Neural cell (in vitro differentiated cells): ENCODE measurements at regions not wholly inside any gene's neighbourhood (a gene's known extent, or its start where the extent isn't known, plus 50 kb on each side); places are given as distances from the start of the nearest gene placed in this dataset.

Experiments
- EP300 ChIP-seq: fragments of 450-650 bp; conservative IDR thresholded peaks from 2 replicates; pipeline ENCODE4 v1.6.1; 2014; ENCODE audit warnings: antibody characterized with exemption, mild to moderate bottlenecking, moderate library complexity; ENCODE audit not compliant: poor library complexity, severe bottlenecking
- EZH2 ChIP-seq: fragments of 200-600, 300-800 bp; shearing (Covaris generic), sonication (generic); IDR thresholded peaks from 2 replicates; pipeline ENCODE4 v1.6.1; 2014; ENCODE audit warnings: antibody characterized with exemption, low read length, borderline replicate concordance, mild to moderate bottlenecking; ENCODE audit not compliant: insufficient read depth, poor library complexity, severe bottlenecking
- MXI1 ChIP-seq: fragments of 450-650 bp; conservative IDR thresholded peaks from 2 replicates; pipeline ENCODE4 v1.6.1; 2014; ENCODE audit warnings: antibody characterized with exemption, mild to moderate bottlenecking; ENCODE audit not compliant: poor library complexity, severe bottlenecking
- POLR2AphosphoS5 ChIP-seq: IDR thresholded peaks from 2 replicates; pipeline ENCODE4 v1.6.1; 2012
- RAD21 ChIP-seq: fragments of 450-650 bp; conservative IDR thresholded peaks from 2 replicates; pipeline ENCODE4 v1.6.1; 2014; ENCODE audit warnings: antibody characterized with exemption, mild to moderate bottlenecking, moderate library complexity
- SMC3 ChIP-seq: fragments of 450-650 bp; conservative IDR thresholded peaks from 2 replicates; pipeline ENCODE4 v1.6.1; 2014; ENCODE audit warnings: antibody characterized with exemption, mild to moderate bottlenecking, moderate library complexity; ENCODE audit not compliant: poor library complexity
- TAF1 ChIP-seq: IDR thresholded peaks from 2 replicates; pipeline ENCODE4 v1.6.1; 2012; ENCODE audit warnings: low read depth
- TF ChIP-seq, protein P1 (sequence below): fragments of 450-650 bp; IDR thresholded peaks from 2 replicates; pipeline ENCODE4 v1.5.1; 2014; ENCODE audit warnings: antibody characterized with exemption, mild to moderate bottlenecking, moderate library complexity; ENCODE audit not compliant: poor library complexity, severe bottlenecking
- TF ChIP-seq, protein P2 (sequence below): IDR thresholded peaks from 2 replicates; pipeline ENCODE4 v1.6.1; 2012; ENCODE audit warnings: borderline replicate concordance

DNA sequence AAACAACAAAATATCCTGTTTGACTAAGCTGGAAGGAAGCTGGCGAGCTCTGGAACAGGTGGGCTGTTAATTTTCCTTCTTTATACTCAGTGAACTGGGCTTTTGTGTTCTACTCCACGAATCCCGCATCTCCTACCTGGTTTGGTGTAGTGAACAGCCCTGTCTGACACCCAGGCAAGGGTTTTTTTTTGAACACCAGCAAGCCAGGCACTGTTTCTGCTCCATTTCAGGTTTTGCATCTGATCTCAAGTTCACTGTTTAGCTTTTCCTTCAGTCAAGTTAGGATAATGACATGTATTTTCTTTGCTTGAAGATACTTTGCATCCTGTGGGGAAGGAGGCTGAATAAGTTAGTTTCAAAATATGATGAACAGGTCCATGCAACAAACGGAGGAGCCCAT lies 204.5 kb downstream of the SEMA6A start:
- TF ChIP-seq, protein P1, sequence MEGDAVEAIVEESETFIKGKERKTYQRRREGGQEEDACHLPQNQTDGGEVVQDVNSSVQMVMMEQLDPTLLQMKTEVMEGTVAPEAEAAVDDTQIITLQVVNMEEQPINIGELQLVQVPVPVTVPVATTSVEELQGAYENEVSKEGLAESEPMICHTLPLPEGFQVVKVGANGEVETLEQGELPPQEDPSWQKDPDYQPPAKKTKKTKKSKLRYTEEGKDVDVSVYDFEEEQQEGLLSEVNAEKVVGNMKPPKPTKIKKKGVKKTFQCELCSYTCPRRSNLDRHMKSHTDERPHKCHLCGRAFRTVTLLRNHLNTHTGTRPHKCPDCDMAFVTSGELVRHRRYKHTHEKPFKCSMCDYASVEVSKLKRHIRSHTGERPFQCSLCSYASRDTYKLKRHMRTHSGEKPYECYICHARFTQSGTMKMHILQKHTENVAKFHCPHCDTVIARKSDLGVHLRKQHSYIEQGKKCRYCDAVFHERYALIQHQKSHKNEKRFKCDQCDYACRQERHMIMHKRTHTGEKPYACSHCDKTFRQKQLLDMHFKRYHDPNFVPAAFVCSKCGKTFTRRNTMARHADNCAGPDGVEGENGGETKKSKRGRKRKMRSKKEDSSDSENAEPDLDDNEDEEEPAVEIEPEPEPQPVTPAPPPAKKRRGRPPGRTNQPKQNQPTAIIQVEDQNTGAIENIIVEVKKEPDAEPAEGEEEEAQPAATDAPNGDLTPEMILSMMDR, result no peak
- no peak for TF ChIP-seq EP300
- no peak for TF ChIP-seq TAF1
- TF ChIP-seq, protein P2, sequence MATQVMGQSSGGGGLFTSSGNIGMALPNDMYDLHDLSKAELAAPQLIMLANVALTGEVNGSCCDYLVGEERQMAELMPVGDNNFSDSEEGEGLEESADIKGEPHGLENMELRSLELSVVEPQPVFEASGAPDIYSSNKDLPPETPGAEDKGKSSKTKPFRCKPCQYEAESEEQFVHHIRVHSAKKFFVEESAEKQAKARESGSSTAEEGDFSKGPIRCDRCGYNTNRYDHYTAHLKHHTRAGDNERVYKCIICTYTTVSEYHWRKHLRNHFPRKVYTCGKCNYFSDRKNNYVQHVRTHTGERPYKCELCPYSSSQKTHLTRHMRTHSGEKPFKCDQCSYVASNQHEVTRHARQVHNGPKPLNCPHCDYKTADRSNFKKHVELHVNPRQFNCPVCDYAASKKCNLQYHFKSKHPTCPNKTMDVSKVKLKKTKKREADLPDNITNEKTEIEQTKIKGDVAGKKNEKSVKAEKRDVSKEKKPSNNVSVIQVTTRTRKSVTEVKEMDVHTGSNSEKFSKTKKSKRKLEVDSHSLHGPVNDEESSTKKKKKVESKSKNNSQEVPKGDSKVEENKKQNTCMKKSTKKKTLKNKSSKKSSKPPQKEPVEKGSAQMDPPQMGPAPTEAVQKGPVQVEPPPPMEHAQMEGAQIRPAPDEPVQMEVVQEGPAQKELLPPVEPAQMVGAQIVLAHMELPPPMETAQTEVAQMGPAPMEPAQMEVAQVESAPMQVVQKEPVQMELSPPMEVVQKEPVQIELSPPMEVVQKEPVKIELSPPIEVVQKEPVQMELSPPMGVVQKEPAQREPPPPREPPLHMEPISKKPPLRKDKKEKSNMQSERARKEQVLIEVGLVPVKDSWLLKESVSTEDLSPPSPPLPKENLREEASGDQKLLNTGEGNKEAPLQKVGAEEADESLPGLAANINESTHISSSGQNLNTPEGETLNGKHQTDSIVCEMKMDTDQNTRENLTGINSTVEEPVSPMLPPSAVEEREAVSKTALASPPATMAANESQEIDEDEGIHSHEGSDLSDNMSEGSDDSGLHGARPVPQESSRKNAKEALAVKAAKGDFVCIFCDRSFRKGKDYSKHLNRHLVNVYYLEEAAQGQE, result no peak
- TF ChIP-seq RAD21, result no peak
- no peak for TF ChIP-seq EZH2
- TF ChIP-seq POLR2AphosphoS5, result no peak
- TF ChIP-seq MXI1, result no peak
- TF ChIP-seq SMC3, result no peak
